ENCODE measurements at regions not wholly inside any gene's neighbourhood (a gene's known extent, or its start where the extent isn't known, plus 50 kb on each side); places are given as distances from the start of the nearest gene placed in this dataset.

- no peaks in the 10 kb centered on the region for H3K36me3 ChIP-seq (ENCODE audit: control insufficient read depth in 2 of 2, insufficient read depth in 1 of 2, low read length in 2 of 2)
- ChIA-PET CTCF (no interaction called here), POLR2A (no interaction called here)
- H3K27ac ChIP-seq (ENCODE audit: extremely low read depth, low read depth, low read length): no peak overlapping the region
- H3K4me1 ChIP-seq (ENCODE audit: control insufficient read depth, insufficient read depth, low read length): peaks cover 7% of the 10 kb centered on the region; the same call in 1 of the 2 replicates
- TF ChIP-seq ZNF707 (tag by site-specific recombination; IDR thresholded peaks at IDR 0.05) (no peak), ZBTB49 (tag by site-specific recombination; IDR thresholded peaks at IDR 0.05; ENCODE audit: low read depth) (no peak), ZNF214 (tag by site-specific recombination; IDR thresholded peaks at IDR 0.05; ENCODE audit: borderline replicate concordance) (no peak), ZBTB11 (tag by site-specific recombination; conservative IDR thresholded peaks at IDR 0.05; ENCODE audit: low read depth) (no peak), ZXDB (tag by site-specific recombination; IDR thresholded peaks at IDR 0.05) (no peak), EGR2 (tag by site-specific recombination; IDR thresholded peaks at IDR 0.05; ENCODE audit: low read depth) (no peak), ZNF18 (tag by site-specific recombination; IDR thresholded peaks at IDR 0.05) (no peak), ZNF501 (tag by site-specific recombination; IDR thresholded peaks at IDR 0.05) (no peak), ZNF239 (tag by site-specific recombination; IDR thresholded peaks at IDR 0.05) (no peak), ZNF16 (tag by site-specific recombination; IDR thresholded peaks at IDR 0.05; ENCODE audit: low read depth) (no peak), ZBTB7A (tag by site-specific recombination; IDR thresholded peaks at IDR 0.05; ENCODE audit: low read depth) (no peak), ZNF549 (tag by site-specific recombination; IDR thresholded peaks at IDR 0.05) (no peak), ZFP41 (tag by site-specific recombination; IDR thresholded peaks at IDR 0.05; ENCODE audit: borderline replicate concordance) (no peak), TSHZ1 (tag by site-specific recombination; IDR thresholded peaks at IDR 0.05; ENCODE audit: borderline replicate concordance) (no peak), ZBTB17 (tag by site-specific recombination; IDR thresholded peaks at IDR 0.05) (no peak)
- H3K9me3 ChIP-seq (ENCODE audit: control insufficient read depth, insufficient read depth, low read depth, low read length): no peaks in the 10 kb centered on the region
- no peak overlapping the region for H3K4me3 ChIP-seq (ENCODE audit: low read depth, low read length)
Observed at GRCh38 chr12:77760271-77761025, 70.2 kb upstream of the NAV3 start.

All from HEK293 (cell line).